ENCODE measurements at regions not wholly inside any gene's neighbourhood (a gene's known extent, or its start where the extent isn't known, plus 50 kb on each side); places are given as distances from the start of the nearest gene placed in this dataset.

DNA sequence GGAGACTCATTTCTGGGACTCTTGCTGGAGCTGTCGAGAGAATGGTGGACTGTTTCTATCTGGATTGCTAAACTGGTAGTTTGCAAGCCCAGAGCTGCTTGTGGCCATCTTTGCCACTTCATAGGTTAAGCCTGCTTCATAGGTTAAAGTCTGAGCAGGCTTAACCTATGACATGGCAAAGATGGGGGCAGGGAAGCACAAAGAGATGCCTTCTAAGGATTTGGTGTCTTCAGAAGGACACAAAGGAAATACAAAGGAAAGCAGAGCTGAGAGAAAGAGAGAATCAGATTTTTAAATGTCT, 78.4 kb upstream of the MAX start:
- DNase-seq (ENCODE audit: low read depth), result no peak
- no peaks in the 10 kb centered on the region for H3K27me3 ChIP-seq (ENCODE audit: control insufficient read depth, insufficient read depth, low read length)
- H3K4me3 ChIP-seq (ENCODE audit: low read depth, low read length), result no peak overlapping the region
- no peaks in the 10 kb centered on the region for H3K36me3 ChIP-seq (ENCODE audit: control insufficient read depth, insufficient read depth, low read length)
- TF ChIP-seq, protein P1, sequence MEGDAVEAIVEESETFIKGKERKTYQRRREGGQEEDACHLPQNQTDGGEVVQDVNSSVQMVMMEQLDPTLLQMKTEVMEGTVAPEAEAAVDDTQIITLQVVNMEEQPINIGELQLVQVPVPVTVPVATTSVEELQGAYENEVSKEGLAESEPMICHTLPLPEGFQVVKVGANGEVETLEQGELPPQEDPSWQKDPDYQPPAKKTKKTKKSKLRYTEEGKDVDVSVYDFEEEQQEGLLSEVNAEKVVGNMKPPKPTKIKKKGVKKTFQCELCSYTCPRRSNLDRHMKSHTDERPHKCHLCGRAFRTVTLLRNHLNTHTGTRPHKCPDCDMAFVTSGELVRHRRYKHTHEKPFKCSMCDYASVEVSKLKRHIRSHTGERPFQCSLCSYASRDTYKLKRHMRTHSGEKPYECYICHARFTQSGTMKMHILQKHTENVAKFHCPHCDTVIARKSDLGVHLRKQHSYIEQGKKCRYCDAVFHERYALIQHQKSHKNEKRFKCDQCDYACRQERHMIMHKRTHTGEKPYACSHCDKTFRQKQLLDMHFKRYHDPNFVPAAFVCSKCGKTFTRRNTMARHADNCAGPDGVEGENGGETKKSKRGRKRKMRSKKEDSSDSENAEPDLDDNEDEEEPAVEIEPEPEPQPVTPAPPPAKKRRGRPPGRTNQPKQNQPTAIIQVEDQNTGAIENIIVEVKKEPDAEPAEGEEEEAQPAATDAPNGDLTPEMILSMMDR (IDR thresholded peaks at IDR 0.05; ENCODE audit: insufficient read depth, low read length, poor library complexity, severe bottlenecking), result no peak

DNA sequence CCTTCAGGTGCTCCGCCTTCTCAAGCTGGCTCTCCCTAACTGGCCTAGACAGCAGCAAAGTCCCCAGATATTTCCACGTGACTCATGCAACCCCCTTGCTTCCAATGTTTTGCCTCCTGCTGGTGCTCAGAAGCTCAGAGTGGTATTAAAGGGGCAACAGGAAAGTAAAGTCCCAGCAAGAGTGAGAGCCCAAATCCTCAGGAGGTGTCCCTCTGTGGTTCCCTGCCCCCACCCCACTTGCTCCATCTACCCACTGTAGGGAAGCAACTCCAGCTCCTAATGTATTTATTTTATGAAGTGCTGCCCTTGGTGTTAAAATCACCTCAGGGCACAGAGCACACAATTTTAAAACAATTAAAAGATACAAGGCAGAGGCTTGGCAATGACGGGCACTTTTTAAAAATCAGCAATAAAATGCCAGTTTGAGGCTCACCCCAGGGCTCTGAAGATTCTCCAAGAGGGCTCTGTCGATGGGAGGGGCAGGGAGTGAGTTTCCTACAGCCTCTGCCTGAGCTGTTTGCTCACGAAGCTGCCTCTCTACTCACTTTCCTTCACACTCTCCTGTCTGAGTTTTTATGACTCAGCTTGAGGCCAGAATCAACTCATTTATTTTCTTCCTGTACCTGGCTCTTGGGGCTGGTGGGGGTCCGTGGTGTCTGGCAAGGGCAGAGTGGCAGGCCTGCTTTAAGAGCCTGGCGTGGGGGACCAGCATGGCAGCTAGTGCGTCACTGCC, 81.9 kb upstream of the MAX start:
- H3K4me3 ChIP-seq (ENCODE audit: low read depth, low read length), result no peak overlapping the region
- H3K36me3 ChIP-seq (ENCODE audit: control insufficient read depth, insufficient read depth, low read length), result no peaks in the 10 kb centered on the region
- H3K27me3 ChIP-seq (ENCODE audit: control insufficient read depth, insufficient read depth, low read length), result no peaks in the 10 kb centered on the region
- TF ChIP-seq, protein P1 (IDR thresholded peaks at IDR 0.05; ENCODE audit: insufficient read depth, low read length, poor library complexity, severe bottlenecking), result no peak
- DNase-seq (ENCODE audit: low read depth), result no peak

GRCh38 chr14:65185829-65186228, 83.5 kb upstream of the MAX start:
- Histone ChIP-seq H3K4me3 (ENCODE audit: low read depth, low read length) (no peak overlapping the region), H3K27me3 (ENCODE audit: control insufficient read depth, insufficient read depth, low read length) (no peaks in the 10 kb centered on the region), H3K36me3 (ENCODE audit: control insufficient read depth, insufficient read depth, low read length) (no peaks in the 10 kb centered on the region)
- TF ChIP-seq, protein P1 (IDR thresholded peaks at IDR 0.05; ENCODE audit: insufficient read depth, low read length, poor library complexity, severe bottlenecking), result no peak
- no peak for DNase-seq (ENCODE audit: low read depth)

- TF ChIP-seq, protein P1 (IDR thresholded peaks at IDR 0.05; ENCODE audit: insufficient read depth, low read length, poor library complexity, severe bottlenecking), result no peak
- DNase-seq (ENCODE audit: low read depth), result no peak
- Histone ChIP-seq H3K27me3 (ENCODE audit: control insufficient read depth, insufficient read depth, low read length) (no peaks in the 10 kb centered on the region), H3K4me3 (ENCODE audit: low read depth, low read length) (no peak overlapping the region), H3K36me3 (ENCODE audit: control insufficient read depth, insufficient read depth, low read length) (no peaks in the 10 kb centered on the region)
Observed at GRCh38 chr14:65186951-65187350, 84.6 kb upstream of the MAX start.

DNA sequence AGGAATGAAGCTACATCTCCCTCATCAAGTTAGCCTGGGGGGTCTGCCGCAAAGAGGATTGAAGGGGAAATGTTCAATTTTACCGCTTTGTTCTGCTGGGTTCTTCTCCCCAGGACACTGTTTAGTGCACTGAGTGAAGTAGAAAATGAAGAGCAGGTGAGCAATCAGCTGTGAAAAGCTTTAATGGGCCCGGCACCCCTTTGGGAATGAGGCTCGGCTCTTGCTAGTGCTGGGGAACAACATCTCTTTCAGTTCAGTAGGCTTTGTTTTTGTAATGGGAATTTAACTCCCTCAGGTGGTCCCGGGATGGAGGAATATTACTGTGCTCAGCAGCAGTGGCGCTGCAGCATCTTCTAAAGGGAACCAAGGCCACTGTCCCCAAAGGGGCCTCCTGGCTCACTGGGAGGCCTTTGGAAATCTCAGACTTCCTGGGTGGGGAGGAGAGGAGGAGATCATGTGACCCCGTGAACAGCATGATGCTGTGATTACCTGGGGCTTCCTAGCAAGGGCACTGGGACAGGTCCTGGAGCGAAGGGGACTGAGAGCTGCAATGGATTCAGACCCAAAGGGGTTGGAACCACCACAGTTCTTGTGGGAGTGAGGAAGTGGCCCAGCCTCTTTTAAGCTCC, 85.2 kb upstream of the MAX start:
- TF ChIP-seq, protein P1 (IDR thresholded peaks at IDR 0.05; ENCODE audit: insufficient read depth, low read length, poor library complexity, severe bottlenecking), result no peak
- Histone ChIP-seq H3K4me3 (ENCODE audit: low read depth, low read length) (no peak overlapping the region), H3K27me3 (ENCODE audit: control insufficient read depth, insufficient read depth, low read length) (no peaks in the 10 kb centered on the region), H3K36me3 (ENCODE audit: control insufficient read depth, insufficient read depth, low read length) (no peaks in the 10 kb centered on the region)
- DNase-seq (ENCODE audit: low read depth), result no peak

GRCh38 chr14:65190312-65190711, 88.0 kb upstream of the MAX start:
- Histone ChIP-seq H3K4me3 (ENCODE audit: low read depth, low read length) (no peak overlapping the region), H3K27me3 (ENCODE audit: control insufficient read depth, insufficient read depth, low read length) (no peaks in the 10 kb centered on the region), H3K36me3 (ENCODE audit: control insufficient read depth, insufficient read depth, low read length) (no peaks in the 10 kb centered on the region)
- TF ChIP-seq, protein P1 (IDR thresholded peaks at IDR 0.05; ENCODE audit: insufficient read depth, low read length, poor library complexity, severe bottlenecking), result no peak
- no peak for DNase-seq (ENCODE audit: low read depth)
